ENCODE measurements at regions not wholly inside any gene's neighbourhood (a gene's known extent, or its start where the extent isn't known, plus 50 kb on each side); places are given as distances from the start of the nearest gene placed in this dataset.

GRCh38 chr5:24142341-24142740 lies 502.4 kb downstream of the CDH10 start:
- TF ChIP-seq CTCF (conservative IDR thresholded peaks at IDR 0.05 in 1 of 2, IDR thresholded peaks at IDR 0.05 in 1 of 2; ENCODE audit: low read depth in 1 of 2, low read length in 2 of 2) = no peak
- TF ChIP-seq EZH2 (IDR thresholded peaks at IDR 0.05; ENCODE audit: low read length, missing control alignments) = no peak

Data from fibroblast of lung (primary cell).